ENCODE measurements at regions not wholly inside any gene's neighbourhood (a gene's known extent, or its start where the extent isn't known, plus 50 kb on each side); places are given as distances from the start of the nearest gene placed in this dataset.

DNA sequence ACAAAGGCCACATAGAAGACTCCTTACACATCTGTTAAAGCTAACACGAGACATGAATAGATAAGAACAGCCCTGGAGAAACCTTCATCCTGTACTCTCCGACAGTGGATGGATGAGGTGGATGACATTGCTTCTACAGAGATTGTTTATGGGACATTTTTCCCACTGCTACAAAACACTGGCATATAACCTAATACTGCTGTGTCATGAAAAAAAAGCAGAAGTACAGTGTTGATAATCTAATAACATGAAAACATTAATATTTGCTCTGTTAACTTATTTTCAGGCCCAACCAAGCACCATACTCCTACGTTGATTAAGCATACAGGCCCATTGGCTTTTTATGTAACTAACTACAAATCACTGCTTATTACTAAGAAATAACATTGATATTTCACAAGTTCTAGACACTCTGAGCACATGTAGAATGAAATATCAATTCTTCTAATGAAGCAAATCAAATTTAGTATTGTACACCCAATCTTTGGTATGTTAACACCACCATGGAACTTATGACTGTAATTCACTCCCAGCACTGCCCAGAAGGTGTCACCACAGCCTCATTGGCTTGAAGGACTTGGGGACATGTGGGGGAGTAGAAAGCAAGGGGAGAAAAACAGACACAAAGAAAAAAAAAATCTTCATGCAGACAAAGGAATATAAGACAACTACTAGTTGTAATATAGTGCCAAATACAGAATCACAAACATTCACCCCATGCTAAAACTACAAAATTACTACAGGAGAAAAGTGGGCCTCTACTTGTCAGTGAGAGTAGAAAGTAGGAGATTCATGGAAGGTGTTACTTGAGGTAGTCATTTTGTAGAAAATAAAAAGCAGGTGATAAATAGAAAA lies 330.0 kb upstream of the PMFBP1 start (continued):
- TF ChIP-seq, protein P1, sequence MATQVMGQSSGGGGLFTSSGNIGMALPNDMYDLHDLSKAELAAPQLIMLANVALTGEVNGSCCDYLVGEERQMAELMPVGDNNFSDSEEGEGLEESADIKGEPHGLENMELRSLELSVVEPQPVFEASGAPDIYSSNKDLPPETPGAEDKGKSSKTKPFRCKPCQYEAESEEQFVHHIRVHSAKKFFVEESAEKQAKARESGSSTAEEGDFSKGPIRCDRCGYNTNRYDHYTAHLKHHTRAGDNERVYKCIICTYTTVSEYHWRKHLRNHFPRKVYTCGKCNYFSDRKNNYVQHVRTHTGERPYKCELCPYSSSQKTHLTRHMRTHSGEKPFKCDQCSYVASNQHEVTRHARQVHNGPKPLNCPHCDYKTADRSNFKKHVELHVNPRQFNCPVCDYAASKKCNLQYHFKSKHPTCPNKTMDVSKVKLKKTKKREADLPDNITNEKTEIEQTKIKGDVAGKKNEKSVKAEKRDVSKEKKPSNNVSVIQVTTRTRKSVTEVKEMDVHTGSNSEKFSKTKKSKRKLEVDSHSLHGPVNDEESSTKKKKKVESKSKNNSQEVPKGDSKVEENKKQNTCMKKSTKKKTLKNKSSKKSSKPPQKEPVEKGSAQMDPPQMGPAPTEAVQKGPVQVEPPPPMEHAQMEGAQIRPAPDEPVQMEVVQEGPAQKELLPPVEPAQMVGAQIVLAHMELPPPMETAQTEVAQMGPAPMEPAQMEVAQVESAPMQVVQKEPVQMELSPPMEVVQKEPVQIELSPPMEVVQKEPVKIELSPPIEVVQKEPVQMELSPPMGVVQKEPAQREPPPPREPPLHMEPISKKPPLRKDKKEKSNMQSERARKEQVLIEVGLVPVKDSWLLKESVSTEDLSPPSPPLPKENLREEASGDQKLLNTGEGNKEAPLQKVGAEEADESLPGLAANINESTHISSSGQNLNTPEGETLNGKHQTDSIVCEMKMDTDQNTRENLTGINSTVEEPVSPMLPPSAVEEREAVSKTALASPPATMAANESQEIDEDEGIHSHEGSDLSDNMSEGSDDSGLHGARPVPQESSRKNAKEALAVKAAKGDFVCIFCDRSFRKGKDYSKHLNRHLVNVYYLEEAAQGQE (IDR thresholded peaks at IDR 0.05; ENCODE audit: borderline replicate concordance) = peak; percentile 73
- TF ChIP-seq, protein P1 (CRISPR knock-in tag; IDR thresholded peaks at IDR 0.05; ENCODE audit: low read depth) = no peak
- TF ChIP-seq, protein P2, sequence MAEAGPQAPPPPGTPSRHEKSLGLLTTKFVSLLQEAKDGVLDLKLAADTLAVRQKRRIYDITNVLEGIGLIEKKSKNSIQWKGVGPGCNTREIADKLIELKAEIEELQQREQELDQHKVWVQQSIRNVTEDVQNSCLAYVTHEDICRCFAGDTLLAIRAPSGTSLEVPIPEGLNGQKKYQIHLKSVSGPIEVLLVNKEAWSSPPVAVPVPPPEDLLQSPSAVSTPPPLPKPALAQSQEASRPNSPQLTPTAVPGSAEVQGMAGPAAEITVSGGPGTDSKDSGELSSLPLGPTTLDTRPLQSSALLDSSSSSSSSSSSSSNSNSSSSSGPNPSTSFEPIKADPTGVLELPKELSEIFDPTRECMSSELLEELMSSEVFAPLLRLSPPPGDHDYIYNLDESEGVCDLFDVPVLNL (CRISPR knock-in tag; IDR thresholded peaks at IDR 0.05; ENCODE audit: low read depth) = no peak
- peak; percentile 74 for TF ChIP-seq ZNF316 (IDR thresholded peaks at IDR 0.05)
- TF ChIP-seq ARID2 (IDR thresholded peaks at IDR 0.05) = peak; percentile 66; the same call in 1 of the 2 replicates
- TF ChIP-seq ZNF354B (CRISPR knock-in tag; IDR thresholded peaks at IDR 0.05) = no peak
- TF ChIP-seq TCF7L2 (IDR thresholded peaks at IDR 0.05; ENCODE audit: low read depth, low read length) = no peak
- no peak for TF ChIP-seq POLR2G (IDR thresholded peaks at IDR 0.05; ENCODE audit: low read depth, low read length)
- TF ChIP-seq VEZF1 (CRISPR knock-in tag; IDR thresholded peaks at IDR 0.05) = peak; percentile 27; the same call in 1 of the 2 replicates
- TF ChIP-seq MNT (conservative IDR thresholded peaks at IDR 0.05) = 0 out of 4 replicates have a peak, but pooled peaks of 1 of the 2 experiments have one; percentile 19

Measured in K562 (cell line).